ENCODE measurements at regions not wholly inside any gene's neighbourhood (a gene's known extent, or its start where the extent isn't known, plus 50 kb on each side); places are given as distances from the start of the nearest gene placed in this dataset.

DNA sequence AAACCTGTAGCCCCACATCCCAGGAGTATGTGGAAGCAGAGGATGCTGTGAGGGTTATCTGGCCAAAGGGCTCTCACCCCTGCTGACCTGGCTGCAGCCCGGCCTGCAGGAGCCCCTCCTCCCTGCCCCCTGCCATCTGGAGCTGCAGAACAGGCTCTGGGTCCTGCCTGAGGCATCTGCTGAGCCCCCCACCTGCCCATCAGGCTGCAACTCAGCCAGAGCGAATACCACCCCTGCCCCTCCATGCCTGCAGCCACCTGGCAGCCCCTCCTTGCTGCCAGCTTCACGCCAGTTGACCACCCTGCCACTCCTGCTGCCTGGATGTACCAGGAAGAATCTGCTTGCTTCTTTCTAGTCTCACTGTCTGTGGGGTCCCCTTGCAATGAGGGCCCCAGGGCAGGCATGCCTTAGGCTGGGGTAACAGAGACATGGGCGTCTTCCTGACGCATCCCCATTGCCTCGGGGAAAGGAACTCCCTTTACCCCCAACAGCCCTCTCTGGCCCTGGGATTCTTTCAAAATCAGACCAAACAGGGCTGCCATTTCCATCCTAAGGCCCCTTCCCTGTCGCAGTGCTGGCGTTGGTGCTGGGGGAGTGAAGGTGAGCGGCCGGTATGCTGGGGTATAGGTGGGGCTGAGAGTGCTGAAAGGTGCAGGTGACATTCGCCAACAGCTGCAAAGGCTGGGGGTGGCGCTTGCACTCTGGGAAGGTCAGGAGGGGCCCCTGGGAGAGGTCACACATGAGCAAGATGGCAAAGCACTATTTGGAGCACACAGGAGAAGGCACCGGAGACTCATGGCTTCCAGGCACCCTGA is 1334.6 kb downstream of the TBC1D22A start:
- DNase-seq = no peak

DNA sequence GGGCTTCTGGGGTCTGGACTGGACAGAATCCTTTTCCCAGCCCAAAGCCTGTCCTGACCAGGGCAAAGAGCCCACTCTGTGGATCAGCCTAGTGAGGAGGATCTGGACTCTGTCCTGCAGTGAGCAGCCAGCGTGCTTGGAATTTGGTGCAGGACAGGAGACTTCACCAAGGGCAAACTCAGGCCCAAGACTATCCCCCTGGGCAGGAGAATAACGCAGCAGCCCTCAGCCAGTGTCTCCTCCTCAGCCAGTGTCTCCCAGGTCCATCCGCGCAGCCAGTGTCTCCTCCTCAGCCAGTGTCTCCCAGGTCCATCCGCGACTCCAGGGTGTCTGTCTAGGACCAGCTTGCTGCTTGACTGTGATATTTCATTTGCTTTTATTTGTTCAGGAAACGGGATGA is 1334.0 kb downstream of the TBC1D22A start:
- no peak for DNase-seq

DNA sequence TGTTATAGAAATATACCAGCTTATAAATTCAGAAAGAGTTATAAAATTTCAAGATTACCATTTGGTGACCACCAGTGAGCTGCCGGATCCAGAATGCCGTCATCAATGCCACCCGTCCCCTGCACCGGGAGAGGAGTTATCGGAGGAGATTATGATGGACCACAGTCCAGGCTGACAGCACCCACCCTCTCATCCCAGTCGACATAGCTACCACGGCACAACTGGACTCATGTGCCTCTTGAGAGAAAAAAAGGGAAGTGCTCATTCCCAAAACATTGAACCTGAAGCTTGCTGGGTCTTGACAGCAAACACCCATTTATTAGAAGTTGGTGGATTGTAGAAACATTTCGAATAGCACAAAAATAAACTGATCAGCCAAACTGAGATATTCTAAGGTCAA is 1331.5 kb downstream of the TBC1D22A start:
- no peak for DNase-seq

DNA sequence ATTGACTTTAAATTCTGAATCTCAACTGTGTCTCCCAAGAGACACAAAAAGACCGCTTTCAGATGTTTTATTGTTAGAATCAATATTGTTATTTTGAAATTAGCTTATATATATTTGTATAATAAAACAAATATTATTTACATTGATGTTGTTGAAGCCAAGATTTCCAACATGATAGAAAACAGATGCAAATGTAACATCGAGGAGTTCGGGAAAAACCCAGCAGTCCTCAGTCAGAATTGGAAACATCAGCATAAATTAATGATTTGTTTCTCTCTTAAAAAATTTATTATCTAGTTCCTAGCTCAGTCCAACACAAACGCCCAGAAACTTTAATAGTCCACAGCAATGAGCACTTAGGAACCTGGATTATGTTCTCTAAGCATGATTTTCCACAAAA is 1330.4 kb downstream of the TBC1D22A start:
- no peak for DNase-seq

DNA sequence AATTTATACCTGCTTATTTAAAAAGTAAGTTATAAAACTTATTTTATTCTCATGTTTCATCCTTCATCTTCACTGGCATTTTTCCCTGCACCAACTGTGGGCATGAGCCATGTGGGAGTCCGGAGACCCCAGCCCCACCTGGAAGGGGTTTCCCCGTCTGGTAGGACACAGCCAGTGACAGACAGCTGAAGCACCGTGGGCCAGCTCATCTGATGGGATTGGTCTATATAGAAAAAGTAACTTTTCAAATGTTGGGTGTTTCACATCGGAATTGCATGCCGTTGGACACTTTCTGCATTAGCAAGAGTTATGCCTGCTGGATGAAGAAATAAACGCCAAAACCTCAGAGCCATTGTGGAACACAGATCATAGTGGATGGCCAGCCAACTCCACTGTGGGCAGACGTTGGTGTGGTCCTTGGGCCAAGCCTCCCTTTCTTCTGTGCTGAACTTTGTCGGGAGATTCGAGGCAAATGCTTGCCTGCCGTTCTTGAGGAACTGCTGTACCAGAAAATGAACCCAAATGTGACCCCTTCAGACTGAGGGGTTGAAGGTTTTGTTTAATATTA is 1329.3 kb downstream of the TBC1D22A start:
- no peak for DNase-seq

DNA sequence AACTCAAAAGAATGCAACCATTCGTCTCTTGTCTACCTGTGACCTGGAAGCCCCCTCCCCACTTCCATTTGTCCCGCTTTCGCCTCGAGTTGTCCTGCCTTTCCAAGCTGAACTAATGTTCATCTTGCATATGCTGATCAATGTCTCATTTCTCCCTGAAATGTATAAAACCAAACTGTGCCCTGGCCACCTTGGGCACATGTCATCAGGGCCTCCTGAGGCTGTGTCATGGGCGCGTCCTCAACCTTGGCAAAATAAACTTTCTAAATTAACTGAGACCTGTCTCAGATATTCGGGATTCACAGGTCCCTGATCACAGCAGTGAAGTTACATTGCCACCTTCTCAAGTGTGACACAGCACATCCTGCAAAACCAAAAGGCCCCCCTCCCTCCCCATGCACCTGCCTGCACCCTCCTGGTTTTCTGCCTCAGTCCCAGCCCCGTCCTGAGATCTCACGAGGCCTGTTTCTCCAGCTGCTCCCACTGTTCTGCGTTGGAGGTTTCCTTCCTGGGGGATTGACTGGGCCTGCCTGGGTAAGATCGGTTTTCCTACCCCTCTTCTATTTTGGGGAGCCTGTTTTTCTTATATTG is 1328.7 kb downstream of the TBC1D22A start:
- no peak for DNase-seq

DNA sequence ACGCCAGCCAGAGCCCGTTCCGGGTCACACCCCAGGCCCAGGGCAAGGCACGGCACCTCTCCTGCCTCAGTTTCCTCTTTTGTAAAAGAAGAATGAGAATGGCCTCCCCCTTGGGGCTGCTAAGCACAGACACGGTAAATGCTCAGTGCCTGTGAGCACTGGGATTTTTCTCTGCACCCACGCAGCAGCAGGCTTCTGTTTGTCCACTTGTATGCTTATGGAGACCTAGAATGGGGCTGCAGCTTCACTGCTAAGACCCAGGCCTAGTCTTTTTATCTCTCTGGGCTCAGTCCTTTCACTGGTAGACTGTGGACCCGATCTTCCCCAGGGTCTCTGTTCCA is 1327.9 kb downstream of the TBC1D22A start:
- no peak for DNase-seq

DNA sequence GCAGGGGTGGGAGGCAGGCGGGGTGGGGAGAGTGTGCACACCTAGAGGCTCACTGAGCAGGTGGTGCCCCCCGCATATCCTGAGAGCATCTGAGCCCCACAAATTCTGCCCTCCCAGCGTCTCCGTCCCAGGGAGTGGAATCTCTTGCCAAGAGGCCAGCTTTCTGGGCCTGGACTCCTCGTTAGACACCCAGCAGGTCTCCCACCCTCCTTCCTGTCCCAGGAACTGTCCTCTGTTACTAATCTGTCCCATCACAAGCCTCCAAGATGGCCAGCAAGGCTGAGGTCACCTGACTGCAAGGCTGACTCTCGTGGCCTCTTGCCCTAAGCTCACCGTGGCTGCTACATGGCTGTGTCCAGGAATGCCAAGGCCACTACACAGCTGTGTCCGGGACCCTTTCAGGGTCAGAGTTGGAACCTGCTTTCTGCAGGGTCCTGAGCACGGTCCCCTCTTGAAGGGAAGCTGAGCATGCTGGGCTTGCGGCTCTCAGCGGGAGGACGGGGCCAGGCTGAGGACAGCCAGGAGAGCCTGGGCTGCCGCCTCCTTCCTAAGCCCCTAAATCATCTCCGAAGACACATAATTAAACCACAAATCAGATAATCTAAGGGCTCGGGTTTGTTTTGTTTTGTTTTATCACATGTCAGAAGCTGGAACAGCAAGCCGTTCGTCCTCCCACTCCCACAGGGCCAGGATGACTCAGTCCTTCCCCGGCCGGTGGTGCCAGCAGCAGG is 1327.3 kb downstream of the TBC1D22A start:
- DNase-seq = no peak

DNA sequence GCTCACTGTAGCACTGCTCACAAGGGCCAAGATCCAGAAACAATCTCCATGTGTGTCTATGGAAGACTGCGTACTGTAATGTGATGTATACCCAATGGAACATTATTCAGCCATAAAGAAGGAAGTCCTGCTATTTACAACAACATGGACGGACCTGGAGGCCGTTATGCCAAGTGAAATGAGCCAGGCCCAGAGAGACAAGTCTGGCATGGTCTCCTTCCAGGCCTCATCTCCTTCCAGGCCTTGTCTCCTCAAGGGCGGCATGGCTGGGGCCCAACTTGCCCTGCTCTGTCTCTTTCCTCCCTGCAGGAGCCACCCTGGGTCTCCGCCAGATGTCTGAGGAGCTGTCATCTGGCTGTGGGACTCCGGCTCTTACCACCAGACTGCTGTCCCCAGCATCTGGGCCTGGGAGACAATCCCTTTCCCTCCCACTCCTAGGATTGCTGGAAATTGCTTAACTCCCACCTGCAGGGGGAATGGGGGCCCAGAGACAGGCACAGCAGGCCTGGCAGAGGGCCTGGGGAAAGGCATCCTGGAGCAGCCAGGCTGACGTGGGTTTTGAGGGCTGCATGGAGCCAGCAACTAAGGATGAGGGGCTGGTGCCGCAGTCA is 1326.6 kb downstream of the TBC1D22A start:
- DNase-seq = no peak

DNA sequence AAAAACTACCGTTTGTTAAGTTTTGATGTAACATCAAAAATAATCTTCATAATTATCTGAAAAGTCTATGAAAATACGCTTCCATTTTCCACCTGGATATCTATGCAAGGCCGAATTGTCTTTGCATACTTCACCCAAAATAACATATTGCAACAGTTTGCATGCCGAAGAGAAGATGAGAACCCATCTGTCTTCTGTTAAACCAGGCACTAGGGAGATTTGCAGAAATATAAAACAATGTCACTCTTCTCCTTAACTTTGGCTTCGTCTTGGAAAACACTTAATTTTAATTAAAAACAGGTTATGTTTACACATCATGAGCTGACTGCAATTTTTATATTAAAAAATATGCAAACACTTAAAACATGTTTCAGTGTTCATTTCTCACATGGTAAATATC is 1325.8 kb downstream of the TBC1D22A start:
- DNase-seq = no peak

DNA sequence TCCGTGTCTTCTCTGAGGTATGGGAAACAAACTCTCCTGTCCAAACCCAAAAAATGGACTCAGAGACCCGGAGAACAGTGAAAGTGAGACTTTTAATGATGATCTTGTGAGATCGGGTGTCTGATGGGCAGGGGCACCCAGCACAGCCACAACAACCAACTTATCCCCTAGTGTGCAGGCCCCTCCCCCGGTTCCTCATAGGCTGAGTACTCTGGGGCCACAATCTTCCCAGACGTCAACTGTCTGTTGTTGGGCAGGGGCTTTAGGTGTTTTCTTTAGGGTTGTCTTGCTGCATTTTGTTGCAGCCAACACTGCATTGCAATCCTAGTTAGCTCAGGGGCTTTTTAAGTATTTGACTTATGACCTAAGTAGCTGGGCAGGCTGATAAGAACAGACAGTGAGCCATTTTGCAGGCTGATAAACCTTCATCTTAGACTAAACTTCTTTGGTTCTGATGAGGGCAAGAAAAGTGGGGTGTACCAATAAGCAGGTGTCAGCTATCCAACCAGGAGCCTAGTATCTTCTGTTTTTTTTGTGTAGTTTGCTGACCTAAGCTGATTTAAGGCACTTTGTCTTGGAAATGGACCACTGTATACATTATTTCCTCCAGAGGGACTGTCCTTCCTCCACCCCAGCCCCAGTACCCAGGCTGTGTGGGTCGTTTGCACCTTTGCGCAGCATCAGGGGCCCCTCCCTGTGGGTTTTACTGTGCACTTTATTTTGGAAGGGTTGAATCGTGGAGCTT is 1323.6 kb downstream of the TBC1D22A start:
- no peak for DNase-seq

DNA sequence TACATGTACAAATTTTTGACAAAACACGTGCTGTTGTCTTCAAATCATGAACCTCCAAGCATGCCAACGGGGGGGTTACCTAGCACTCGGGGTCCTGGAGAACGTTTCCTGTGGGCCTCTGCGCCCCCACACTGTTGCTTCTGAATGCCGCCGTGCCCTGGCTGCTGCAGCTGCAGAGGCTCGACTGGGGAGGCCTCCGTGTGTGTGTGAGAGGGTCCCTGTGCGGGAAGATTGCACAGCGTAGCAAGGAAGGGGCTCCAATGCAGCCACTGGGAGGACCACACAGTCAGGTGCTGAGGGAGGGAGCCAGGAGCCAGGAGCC is 1322.2 kb downstream of the TBC1D22A start:
- no peak for DNase-seq

DNA sequence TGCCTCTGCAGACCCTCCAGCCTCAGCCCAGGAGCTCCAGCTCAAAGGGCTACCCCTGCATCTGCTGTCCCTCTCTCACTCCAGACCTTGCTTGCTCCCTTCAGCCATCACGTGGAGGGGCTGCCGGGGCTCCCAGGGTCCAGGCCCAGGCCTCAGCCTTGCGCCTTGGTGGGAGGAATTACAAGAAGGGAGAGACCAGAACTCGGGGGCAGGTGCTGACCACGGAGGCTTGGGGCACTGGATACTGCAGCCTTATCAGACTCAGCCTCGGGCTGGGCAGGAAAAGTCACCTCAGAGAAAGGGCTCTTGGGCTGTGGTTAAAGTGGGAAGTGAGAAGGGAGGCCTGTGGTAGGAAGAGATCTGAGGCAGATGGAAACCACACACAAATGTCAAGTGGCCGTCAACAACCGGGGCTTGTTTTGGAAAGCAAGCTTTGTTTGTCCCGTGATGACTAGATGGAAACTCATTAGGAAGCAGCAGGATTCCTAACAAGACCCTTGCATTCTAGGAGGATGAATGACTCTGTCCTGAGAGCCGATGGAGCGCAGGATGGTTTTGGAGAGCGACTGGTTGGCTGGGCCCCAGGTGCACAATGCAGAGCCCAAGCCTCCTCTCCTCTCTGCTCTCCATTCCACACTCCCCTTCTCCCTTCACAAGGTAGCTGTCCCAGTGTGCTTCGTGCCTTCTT is 1321.7 kb downstream of the TBC1D22A start:
- no peak for DNase-seq

DNA sequence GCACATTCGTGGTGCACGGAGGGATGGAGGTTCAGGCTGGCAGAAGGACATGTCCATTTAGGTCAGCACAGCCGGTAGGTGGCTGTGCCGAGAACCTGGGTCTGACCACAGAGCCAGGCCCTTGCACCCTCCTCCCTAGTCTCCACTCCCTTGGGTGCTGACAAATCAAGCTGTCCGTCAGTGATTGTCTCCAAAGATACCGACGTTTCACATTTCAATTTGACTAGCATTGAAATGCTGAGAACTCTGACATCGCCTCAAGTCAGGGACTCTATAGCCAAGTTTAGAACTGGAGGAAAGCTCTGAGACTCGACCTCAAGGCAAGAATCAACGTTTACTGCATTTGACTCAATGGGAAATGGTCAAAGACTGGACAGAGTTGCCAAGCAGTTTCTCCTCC is 1321.1 kb downstream of the TBC1D22A start:
- no peak for DNase-seq

DNA sequence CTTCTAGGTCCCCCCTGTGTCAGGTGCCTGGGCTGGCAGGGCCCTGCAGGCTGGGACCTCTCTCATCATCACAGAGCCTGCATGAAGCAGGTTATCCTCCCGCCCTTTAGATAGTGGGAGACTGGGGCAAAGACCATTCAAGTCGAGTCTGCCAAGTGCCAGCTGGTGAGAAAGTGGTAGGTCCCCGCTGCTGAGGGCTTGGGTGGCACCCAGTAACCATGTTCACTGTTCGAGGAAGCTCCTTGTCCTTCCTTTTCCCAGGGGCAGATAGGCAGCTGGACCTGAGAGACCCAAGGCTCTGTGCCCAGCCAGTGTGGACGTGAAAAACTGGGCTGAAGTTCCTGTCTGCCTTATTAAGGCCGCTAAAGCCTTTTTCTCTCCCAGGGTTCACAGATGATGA is 1319.8 kb downstream of the TBC1D22A start:
- no peak for DNase-seq

DNA sequence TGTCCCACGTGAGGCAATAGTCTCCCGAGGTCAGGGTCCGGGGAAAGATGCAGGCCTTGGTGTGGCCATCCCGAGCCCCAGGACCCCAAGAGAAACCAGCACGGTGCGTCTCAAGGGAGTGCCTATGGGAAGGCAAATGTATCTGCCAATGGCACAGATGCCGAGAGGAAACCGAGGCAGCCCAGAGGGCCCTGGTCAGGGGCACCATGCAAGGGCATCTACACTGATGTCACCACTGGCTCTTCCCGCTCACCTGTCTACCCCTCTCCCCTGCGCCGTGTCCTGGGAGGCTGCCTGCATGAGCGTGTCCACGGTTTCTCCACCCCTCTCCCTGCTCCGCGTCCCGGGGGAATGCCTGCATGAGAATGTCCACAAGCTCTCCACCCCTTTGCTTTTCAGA is 1318.8 kb downstream of the TBC1D22A start:
- DNase-seq = no peak

DNA sequence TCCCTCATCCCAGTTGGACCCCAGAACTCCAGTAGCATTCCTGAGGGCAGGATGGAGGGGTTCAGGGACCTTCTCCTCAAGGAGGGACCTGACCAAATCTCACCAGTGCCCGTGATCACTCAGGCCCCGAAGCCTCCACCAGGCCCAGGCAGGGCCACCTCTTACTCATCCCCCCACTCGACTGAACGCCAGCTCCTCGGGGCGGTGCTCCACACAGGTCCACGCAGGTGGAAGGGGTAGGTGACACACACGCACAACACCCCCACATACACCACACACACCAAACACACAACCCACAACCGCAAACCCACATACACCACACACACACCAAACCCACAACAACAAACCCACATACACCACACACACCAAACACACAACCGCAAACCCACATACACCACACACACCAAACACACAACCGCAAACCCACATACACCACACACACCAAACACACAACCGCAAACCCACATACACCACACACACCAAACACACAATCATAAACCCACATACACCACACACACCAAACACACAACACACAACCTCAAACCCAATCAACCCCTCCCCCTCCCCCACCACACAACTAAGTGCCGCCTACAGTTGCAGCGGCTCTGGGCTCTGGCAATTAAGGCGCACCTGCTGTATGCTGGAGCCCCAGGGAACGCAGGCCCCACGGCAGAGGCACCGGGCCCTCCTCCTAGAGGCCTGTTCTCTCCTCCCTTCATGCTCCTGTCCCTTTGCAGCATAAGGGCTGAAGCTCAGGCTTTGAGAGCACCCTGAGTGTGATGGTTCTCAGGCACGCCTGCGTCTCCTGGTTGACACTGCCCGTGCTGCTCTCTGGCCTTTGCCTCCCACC is 1318.1 kb downstream of the TBC1D22A start:
- DNase-seq = no peak

DNA sequence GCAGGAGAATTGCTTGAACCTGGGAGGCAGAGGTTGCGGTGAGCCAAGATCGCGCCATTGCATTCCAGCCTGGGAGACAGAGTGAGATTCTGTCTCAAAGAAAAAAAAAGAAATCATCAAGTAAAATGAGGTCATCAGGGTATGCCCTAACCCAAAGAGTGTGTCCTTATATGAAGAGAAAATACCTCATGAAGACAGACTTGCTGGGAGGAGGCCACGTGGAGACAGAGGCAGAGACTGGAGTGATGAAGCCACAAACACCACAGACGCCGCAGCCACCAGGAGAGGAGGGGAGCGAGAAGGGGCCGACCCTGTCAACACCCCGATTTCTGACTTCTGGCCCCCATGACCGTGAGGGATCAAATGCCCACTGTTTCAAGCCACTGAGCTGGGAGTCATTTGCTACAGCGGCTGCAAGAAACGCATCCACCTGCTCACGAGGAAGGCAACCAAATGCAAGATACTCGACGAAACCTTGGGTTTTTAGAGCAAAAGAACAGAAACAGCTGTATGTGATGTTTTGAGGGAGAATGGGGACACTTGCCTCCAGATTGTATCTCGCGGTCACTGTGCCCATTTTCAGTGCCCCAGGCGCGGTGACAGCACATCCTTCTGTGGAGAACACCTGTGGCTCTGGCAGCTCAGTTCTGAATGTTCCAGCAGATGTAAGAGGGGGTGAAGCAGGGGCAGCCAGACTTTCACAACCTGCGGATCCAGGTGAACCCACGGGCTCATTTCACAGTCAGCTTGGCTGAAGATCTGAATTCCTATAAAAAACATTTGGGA is 1317.2 kb downstream of the TBC1D22A start:
- DNase-seq = no peak

DNA sequence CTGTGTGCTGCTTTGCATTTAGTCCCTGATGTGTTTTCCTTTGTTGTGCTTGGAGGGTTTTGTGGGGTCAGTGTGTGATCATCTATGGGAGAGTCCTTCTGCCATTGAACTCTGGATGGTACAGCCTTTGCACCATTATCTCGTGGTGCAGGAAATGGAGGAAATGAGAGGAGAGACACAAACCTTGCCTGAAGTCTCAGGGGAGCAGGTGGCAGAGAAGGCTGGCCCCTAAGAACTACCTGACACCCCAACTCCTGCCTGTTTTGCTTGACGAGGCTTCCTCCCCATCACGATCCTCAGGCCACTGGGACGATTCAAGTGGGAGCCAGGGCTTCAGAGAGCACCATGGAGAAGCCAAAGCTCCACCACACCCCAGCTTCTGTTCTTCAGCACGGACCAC is 1316.4 kb downstream of the TBC1D22A start:
- no peak for DNase-seq

DNA sequence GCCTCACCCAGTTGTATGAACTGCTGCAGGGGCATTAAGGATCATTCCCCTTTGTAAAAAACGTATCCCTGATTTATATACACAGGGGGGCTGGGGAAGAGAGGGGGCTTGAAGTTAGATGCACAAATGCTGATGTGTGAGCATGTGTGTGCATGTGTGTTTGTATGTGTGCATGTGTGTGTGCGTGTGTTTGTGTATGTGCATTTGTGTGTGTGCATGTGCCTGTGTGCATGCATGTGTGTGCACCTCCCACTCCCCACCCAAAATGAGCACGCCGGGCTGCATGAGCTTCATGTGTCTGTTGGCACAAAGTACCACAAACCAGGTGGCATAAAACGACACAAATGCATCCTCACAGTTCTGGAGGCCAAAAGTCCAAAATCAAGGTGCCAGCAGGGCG is 1315.2 kb downstream of the TBC1D22A start:
- DNase-seq = no peak

Measured in activated CD4-positive, alpha-beta T cell treated with anti-CD3 and anti-CD28 coated beads for 1 hour (primary cell).